Endometrium (tissue), 2 donors: ENCODE measurements at regions not wholly inside any gene's neighbourhood (a gene's known extent, or its start where the extent isn't known, plus 50 kb on each side); places are given as distances from the start of the nearest gene placed in this dataset.

Source experiments
- FAIRE-seq: peaks from 2 replicates; lab custom pipeline; 2012; peaks lifted over from hg19 to GRCh38; lab: Jason Lieb, UNC
- donor health status: control.
- donor health status: control.

- FAIRE-seq = no peak
Measured at GRCh38 chr1:194241215-194241614, 1054.8 kb upstream of the B3GALT2 start.

- no peak for FAIRE-seq
Measured at GRCh38 chr1:194233069-194233468, 1046.7 kb upstream of the B3GALT2 start.

GRCh38 chr1:194230351-194231144 lies 1044.1 kb upstream of the B3GALT2 start:
- FAIRE-seq = no peak

GRCh38 chr1:194228427-194228826 lies 1042.0 kb upstream of the B3GALT2 start:
- no peak for FAIRE-seq

GRCh38 chr1:194227161-194227560 lies 1040.7 kb upstream of the B3GALT2 start:
- no peak for FAIRE-seq

- no peak for FAIRE-seq
Measured at GRCh38 chr1:194225821-194226220, 1039.4 kb upstream of the B3GALT2 start.

GRCh38 chr1:194223596-194223995 lies 1037.2 kb upstream of the B3GALT2 start:
- no peak for FAIRE-seq

GRCh38 chr1:194215448-194215847 lies 1029.0 kb upstream of the B3GALT2 start:
- FAIRE-seq = no peak

- no peak for FAIRE-seq
Measured at GRCh38 chr1:194214735-194215134, 1028.3 kb upstream of the B3GALT2 start.

GRCh38 chr1:194209920-194210319 lies 1023.5 kb upstream of the B3GALT2 start:
- FAIRE-seq = no peak

GRCh38 chr1:194208674-194209073 lies 1022.3 kb upstream of the B3GALT2 start:
- no peak for FAIRE-seq

GRCh38 chr1:194196562-194196961 lies 1010.1 kb upstream of the B3GALT2 start:
- FAIRE-seq = no peak

GRCh38 chr1:194194724-194195123 lies 1008.3 kb upstream of the B3GALT2 start:
- no peak for FAIRE-seq

- FAIRE-seq = no peak
Measured at GRCh38 chr1:194184974-194185373, 998.6 kb upstream of the B3GALT2 start.

GRCh38 chr1:194184425-194184824 lies 998.0 kb upstream of the B3GALT2 start:
- FAIRE-seq = no peak

GRCh38 chr1:194181845-194182244 lies 995.4 kb upstream of the B3GALT2 start:
- FAIRE-seq = no peak

- FAIRE-seq = no peak
Measured at GRCh38 chr1:194176212-194176611, 989.8 kb upstream of the B3GALT2 start.

GRCh38 chr1:194175251-194175650 lies 988.8 kb upstream of the B3GALT2 start:
- FAIRE-seq = no peak

GRCh38 chr1:194174528-194174927 lies 988.1 kb upstream of the B3GALT2 start:
- no peak for FAIRE-seq

- no peak for FAIRE-seq
Measured at GRCh38 chr1:194171596-194171995, 985.2 kb upstream of the B3GALT2 start.

GRCh38 chr1:194167956-194168640 lies 981.7 kb upstream of the B3GALT2 start:
- FAIRE-seq = no peak

GRCh38 chr1:194164755-194165154 lies 978.3 kb upstream of the B3GALT2 start:
- FAIRE-seq = no peak

- FAIRE-seq = no peak
Measured at GRCh38 chr1:194161591-194161990, 975.2 kb upstream of the B3GALT2 start.

- no peak for FAIRE-seq
Measured at GRCh38 chr1:194159941-194160340, 973.5 kb upstream of the B3GALT2 start.
